GM12865 (cell line): ENCODE measurements at regions not wholly inside any gene's neighbourhood (a gene's known extent, or its start where the extent isn't known, plus 50 kb on each side); places are given as distances from the start of the nearest gene placed in this dataset.

Experiments
- DNase-seq: peaks from one replicate; pipeline ENCODE4 v3.0.0; 2010; ENCODE audit warnings: low read depth
- H3K4me3 ChIP-seq: 2 replicates; pipeline ENCODE4 v1.5.1; 2011; ENCODE audit warnings: mild to moderate bottlenecking, low read depth, low read length, control low read depth
- CTCF ChIP-seq: IDR thresholded peaks from 2 replicates; pipeline ENCODE4 v1.5.1; 2011; ENCODE audit warnings: low read length, control low read depth, low read depth, inconsistent platforms; ENCODE audit not compliant: insufficient read depth; ENCODE audit errors: missing control alignments

DNA sequence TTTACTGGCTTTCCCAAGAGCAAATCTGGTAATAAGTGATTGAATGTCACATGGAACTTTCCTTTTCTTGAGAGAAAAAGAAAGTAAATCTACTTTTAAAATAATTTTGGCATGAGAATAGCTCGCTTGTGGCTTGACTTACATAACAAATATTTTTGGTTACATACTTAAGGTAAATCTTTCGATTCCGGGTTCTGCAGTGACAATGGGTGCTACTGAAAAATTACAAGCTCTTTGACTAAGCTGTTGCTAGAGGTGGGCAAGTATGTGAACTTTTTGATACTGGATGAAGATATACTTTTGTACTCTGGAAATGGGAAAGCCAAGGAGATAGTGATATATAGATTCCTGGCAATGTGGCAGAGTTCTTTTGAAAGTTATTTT, 51.9 kb upstream of the OTOL1 start:
- no peak for DNase-seq
- TF ChIP-seq CTCF = no peak

GRCh38 chr3:161443921-161444693, 52.5 kb upstream of the OTOL1 start:
- no peak overlapping the region for H3K4me3 ChIP-seq
- no peak for TF ChIP-seq CTCF
- no peak for DNase-seq

More for the DNA sequence above, 51.9 kb upstream of the OTOL1 start:
- H3K4me3 ChIP-seq = no peak overlapping the region

GRCh38 chr3:161430307-161430706, 59.0 kb upstream of the SPTSSB start:
- no peak overlapping the region for H3K4me3 ChIP-seq
- TF ChIP-seq CTCF = no peak
- DNase-seq = no peak

DNA sequence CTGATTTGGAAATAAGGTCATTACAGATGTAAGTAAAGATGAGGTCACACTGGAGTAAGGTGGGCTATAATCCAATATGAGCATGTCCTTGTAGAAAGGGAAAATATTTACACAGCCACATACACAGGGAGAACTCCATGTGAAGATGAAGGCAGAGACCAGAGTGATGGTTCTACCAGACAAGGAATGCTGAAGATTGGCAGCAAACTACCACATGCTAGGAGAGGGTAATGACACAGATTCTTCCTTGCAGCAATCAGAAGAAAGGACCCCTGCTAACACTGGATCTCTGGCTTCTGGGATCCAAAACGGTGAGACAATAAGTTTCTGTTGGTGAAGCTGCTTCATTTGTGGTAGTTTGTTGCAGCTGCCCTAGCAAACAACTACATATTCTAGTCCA, 56.0 kb upstream of the SPTSSB start:
- H3K4me3 ChIP-seq = no peak overlapping the region
- no peak for DNase-seq
- TF ChIP-seq CTCF = no peak

GRCh38 chr3:161426758-161427157, 55.4 kb upstream of the SPTSSB start:
- no peak overlapping the region for H3K4me3 ChIP-seq
- no peak for TF ChIP-seq CTCF
- DNase-seq = no peak

GRCh38 chr3:161423911-161424522, 52.7 kb upstream of the SPTSSB start:
- peak; percentile 36 for TF ChIP-seq CTCF
- peak; percentile 26 for DNase-seq
- H3K4me3 ChIP-seq = no peak overlapping the region
